DOHH2 (cell line): ENCODE measurements at regions not wholly inside any gene's neighbourhood (a gene's known extent, or its start where the extent isn't known, plus 50 kb on each side); places are given as distances from the start of the nearest gene placed in this dataset.

Experiments used
- H3F3A ChIP-seq: fragments of 200-600 bp; sonication (generic), shearing (Covaris generic); 2 replicates; pipeline ENCODE4 v1.6.0; 2016; ENCODE audit warnings: antibody characterized with exemption, mild to moderate bottlenecking; ENCODE audit not compliant: control insufficient read depth, insufficient read depth
- H3K27ac ChIP-seq: fragments of 200-600 bp; sonication (generic); 2 replicates; pipeline ENCODE4 v1.5.1; 2014; ENCODE audit warnings: low read depth, mild to moderate bottlenecking, low read length, moderate library complexity
- H3K27me3 ChIP-seq: fragments of 200-600 bp; sonication (generic); 2 replicates; pipeline ENCODE4 v1.6.1; 2014; ENCODE audit warnings: mild to moderate bottlenecking, low read length, mixed read lengths; ENCODE audit not compliant: control insufficient read depth
- H3K36me3 ChIP-seq: fragments of 200-600 bp; sonication (generic); 2 replicates; pipeline ENCODE4 v1.6.1; 2014; ENCODE audit warnings: mild to moderate bottlenecking, low read length, moderate library complexity, mixed read lengths; ENCODE audit not compliant: control insufficient read depth
- H3K4me1 ChIP-seq: fragments of 200-600 bp; sonication (generic); 2 replicates; pipeline ENCODE4 v1.6.1; 2014; ENCODE audit warnings: mild to moderate bottlenecking, low read length, mixed read lengths; ENCODE audit not compliant: control insufficient read depth
- H3K4me2 ChIP-seq: fragments of 200-600 bp; sonication (generic); 2 replicates; pipeline ENCODE4 v1.6.0; 2014; ENCODE audit warnings: mild to moderate bottlenecking, low read length, moderate library complexity
- H3K4me3 ChIP-seq: fragments of 200-600 bp; sonication (generic); 2 replicates; pipeline ENCODE4 v1.5.1; 2014; ENCODE audit warnings: mild to moderate bottlenecking, low read length, mixed read lengths
- H3K79me2 ChIP-seq: fragments of 200-600 bp; sonication (generic); 2 replicates; pipeline ENCODE4 v1.6.1; 2014; ENCODE audit warnings: mild to moderate bottlenecking, low read length, mixed read lengths; ENCODE audit not compliant: control insufficient read depth
- H3K9me2 ChIP-seq: fragments of 200-600 bp; sonication (generic); replicated peaks from 2 replicates; pipeline ENCODE4 v1.6.1; 2014; ENCODE audit warnings: mild to moderate bottlenecking, low read length, mixed read lengths; ENCODE audit not compliant: control insufficient read depth
- H3K9me3 ChIP-seq: fragments of 200-600 bp; sonication (generic); 2 replicates; pipeline ENCODE4 v1.6.1; 2014; ENCODE audit warnings: antibody characterized with exemption, low read length, mixed read lengths; ENCODE audit not compliant: control insufficient read depth, insufficient read depth
- H4K20me1 ChIP-seq: fragments of 200-600 bp; sonication (generic); 2 replicates; pipeline ENCODE4 v1.6.0; 2014; ENCODE audit warnings: low read depth, mild to moderate bottlenecking, antibody characterized with exemption, low read length, moderate library complexity; ENCODE audit not compliant: control insufficient read depth, insufficient read depth
- EZH2phosphoT487 ChIP-seq: fragments of 200-600 bp; sonication (generic); IDR thresholded peaks from 2 replicates; pipeline ENCODE4 v1.6.1; 2017; ENCODE audit warnings: borderline replicate concordance, mild to moderate bottlenecking, antibody characterized with exemption, low read length, moderate library complexity, mixed read lengths
- TF ChIP-seq, protein P1 (sequence below): fragments of 200-600 bp; sonication (generic); IDR thresholded peaks from one replicate; pipeline ENCODE4 v1.5.1; 2014; ENCODE audit warnings: antibody characterized with exemption, mild to moderate bottlenecking, low read depth, low read length; ENCODE audit not compliant: poor library complexity, severe bottlenecking

DNA sequence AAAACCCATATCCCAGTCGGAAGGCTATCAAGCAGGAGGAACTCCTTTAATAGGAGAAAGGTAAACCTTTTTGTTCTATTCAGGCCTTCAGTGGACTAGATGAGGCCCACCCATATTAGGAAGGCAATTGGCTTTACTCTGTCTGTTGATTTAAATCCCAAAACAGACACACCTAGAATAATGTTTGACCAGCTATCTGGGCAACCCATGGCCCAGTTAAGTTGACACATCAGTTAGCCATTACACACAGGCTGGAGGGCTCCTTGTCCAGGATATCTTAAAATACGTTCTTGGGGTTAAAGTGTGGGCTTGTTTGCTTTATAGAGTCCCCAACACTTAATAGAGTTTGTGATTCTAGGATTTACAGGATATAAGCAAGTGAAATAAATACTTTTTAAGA lies 339.0 kb upstream of the PRKCQ start:
- Histone ChIP-seq H3K9me3 (no peaks in the 10 kb centered on the region), H3K36me3 (no peaks in the 10 kb centered on the region), H3K4me2 (no peak overlapping the region), H3F3A (peaks cover 6% of the 10 kb centered on the region), H3K27ac (no peak overlapping the region), H4K20me1 (no peaks in the 10 kb centered on the region), H3K4me3 (no peak overlapping the region), H3K4me1 (peaks cover 12% of the 10 kb centered on the region), H3K27me3 (peaks cover 17% of the 10 kb centered on the region), H3K9me2 (no peaks in the 10 kb centered on the region), H3K79me2 (no peaks in the 10 kb centered on the region)
- TF ChIP-seq, protein P1, sequence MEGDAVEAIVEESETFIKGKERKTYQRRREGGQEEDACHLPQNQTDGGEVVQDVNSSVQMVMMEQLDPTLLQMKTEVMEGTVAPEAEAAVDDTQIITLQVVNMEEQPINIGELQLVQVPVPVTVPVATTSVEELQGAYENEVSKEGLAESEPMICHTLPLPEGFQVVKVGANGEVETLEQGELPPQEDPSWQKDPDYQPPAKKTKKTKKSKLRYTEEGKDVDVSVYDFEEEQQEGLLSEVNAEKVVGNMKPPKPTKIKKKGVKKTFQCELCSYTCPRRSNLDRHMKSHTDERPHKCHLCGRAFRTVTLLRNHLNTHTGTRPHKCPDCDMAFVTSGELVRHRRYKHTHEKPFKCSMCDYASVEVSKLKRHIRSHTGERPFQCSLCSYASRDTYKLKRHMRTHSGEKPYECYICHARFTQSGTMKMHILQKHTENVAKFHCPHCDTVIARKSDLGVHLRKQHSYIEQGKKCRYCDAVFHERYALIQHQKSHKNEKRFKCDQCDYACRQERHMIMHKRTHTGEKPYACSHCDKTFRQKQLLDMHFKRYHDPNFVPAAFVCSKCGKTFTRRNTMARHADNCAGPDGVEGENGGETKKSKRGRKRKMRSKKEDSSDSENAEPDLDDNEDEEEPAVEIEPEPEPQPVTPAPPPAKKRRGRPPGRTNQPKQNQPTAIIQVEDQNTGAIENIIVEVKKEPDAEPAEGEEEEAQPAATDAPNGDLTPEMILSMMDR = no peak
- TF ChIP-seq EZH2phosphoT487 = no peak

DNA sequence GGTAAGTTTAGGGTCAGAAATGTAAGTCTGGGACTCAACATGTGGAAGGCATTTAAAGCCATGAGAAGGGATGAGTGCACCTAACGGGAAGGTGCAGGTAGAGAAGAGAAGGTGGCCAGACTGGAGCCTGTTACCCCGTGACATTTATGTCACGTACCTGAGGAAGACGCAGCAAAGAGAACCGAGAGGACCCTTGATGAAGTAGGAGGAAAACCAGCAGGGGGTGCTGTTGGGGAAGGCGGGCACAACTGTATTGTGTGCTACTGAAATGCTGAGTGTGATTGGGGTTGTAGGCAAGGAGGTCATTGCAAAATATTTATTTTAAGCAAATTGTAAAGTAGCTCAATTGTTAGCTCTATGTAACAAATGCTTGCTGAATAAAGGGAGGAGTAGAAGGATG lies 338.2 kb upstream of the PRKCQ start:
- H3K4me1 ChIP-seq = peaks cover 12% of the 10 kb centered on the region
- peaks cover 6% of the 10 kb centered on the region for H3F3A ChIP-seq
- no peaks in the 10 kb centered on the region for H3K9me2 ChIP-seq
- no peaks in the 10 kb centered on the region for H3K9me3 ChIP-seq
- no peak for TF ChIP-seq EZH2phosphoT487
- TF ChIP-seq, protein P1 = peak; percentile 86
- peaks cover 19% of the 10 kb centered on the region for H3K27me3 ChIP-seq
- H3K4me2 ChIP-seq = 0 out of 2 replicates have a peak overlapping the region, but pooled peaks have one; percentile 13
- no peaks in the 10 kb centered on the region for H3K79me2 ChIP-seq
- no peaks in the 10 kb centered on the region for H3K36me3 ChIP-seq
- H3K4me3 ChIP-seq = no peak overlapping the region
- no peak overlapping the region for H3K27ac ChIP-seq
- no peaks in the 10 kb centered on the region for H4K20me1 ChIP-seq

DNA sequence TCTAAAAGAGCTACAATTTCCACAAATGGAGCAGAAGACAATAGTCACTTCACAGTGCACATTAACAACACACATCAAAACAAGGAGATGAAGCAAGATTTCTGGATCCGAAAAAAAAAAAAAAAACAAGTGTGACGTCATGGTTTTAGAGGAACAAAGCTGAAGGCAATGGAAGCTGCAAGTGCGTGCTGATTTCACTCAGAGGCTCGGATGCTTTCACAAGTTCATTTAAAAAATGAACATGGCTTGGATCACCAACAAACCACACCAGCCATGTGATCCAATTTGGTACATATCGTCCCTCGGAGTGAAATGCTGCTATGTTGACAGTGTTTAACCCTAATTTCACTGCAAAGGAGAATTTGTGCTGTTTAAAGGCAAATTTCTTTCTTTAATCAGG lies 337.0 kb upstream of the PRKCQ start:
- H3K4me1 ChIP-seq = peaks cover 12% of the 10 kb centered on the region
- H3K4me3 ChIP-seq = no peak overlapping the region
- TF ChIP-seq, protein P1 = no peak
- TF ChIP-seq EZH2phosphoT487 = no peak
- H3K27ac ChIP-seq = no peak overlapping the region
- H4K20me1 ChIP-seq = no peaks in the 10 kb centered on the region
- H3K4me2 ChIP-seq = no peak overlapping the region
- no peaks in the 10 kb centered on the region for H3K9me2 ChIP-seq
- H3F3A ChIP-seq = peaks cover 4% of the 10 kb centered on the region; the same call in 1 of the 2 replicates
- H3K79me2 ChIP-seq = no peaks in the 10 kb centered on the region
- H3K36me3 ChIP-seq = no peaks in the 10 kb centered on the region
- H3K9me3 ChIP-seq = no peaks in the 10 kb centered on the region
- H3K27me3 ChIP-seq = peaks cover 24% of the 10 kb centered on the region
